HepG2 (cell line): ENCODE measurements at regions not wholly inside any gene's neighbourhood (a gene's known extent, or its start where the extent isn't known, plus 50 kb on each side); places are given as distances from the start of the nearest gene placed in this dataset.
A peak's percentile ranks its signal among the peaks of the same experiment; 100 is the strongest.

Experiments
- ATAC-seq: fragments of 200-7000 bp; cut with Tn5 transposase; 3 replicates; pipeline ENCODE4 v1.9.1; 2020; ENCODE audit warnings: mild to moderate bottlenecking, moderate library complexity
- BruUV-seq: library from RNA; stranded (reverse); fragments of 400-500 nt; replicated peaks from 2 replicates; lab custom pipeline; 2021; lab: Mats Ljungman, UMichigan
- CTCF ChIA-PET: fragments of 300-600 bp; formaldehyde crosslinking; extraction: SDS; loops from one replicate; lab custom pipeline; 2021; ENCODE audit warnings: low total read pairs, inconsistent platforms, low intra/inter-chr PET ratio; lab: Yijun Ruan, JAX
- POLR2A ChIA-PET: fragments of 350-600 bp; sonication (Branson Sonifier 250); formaldehyde crosslinking; loops from one replicate; lab custom pipeline; 2020; ENCODE audit warnings: antibody characterized with exemption, inconsistent platforms; lab: Yijun Ruan, JAX
- DNase-seq: peaks from one replicate; pipeline ENCODE4 v3.0.0-alpha.2; 2015; ENCODE audit warnings: low spot score
- FAIRE-seq: peaks from 3 replicates; lab custom pipeline; 2011; peaks lifted over from hg19 to GRCh38; lab: Jason Lieb, UNC
- H2AFZ ChIP-seq: one replicate; pipeline ENCODE4 v1.6.1; 2011; ENCODE audit warnings: low read length, inconsistent platforms
- H3K27ac ChIP-seq: fragments of 300-600 bp; 3 replicates; pipeline ENCODE4 v1.8.0; 2011; ENCODE audit warnings: mixed run types, mild to moderate bottlenecking, mixed read lengths, low read length, inconsistent platforms; ENCODE audit not compliant: insufficient read depth; ENCODE audit errors: extremely low read length
- H3K27me3 ChIP-seq, 2 experiments: fragments of 200-600 bp in 1 of 2; 2 replicates in 1 of 2; 3 replicates in 1 of 2; pipeline versions ENCODE4 v1.6.0 to v1.8.0; 2011; ENCODE audit warnings: low read length in 2 of 2, mild to moderate bottlenecking in 2 of 2, moderate library complexity in 2 of 2, inconsistent platforms in 1 of 2; ENCODE audit not compliant: insufficient read depth in 2 of 2, control insufficient read depth in 1 of 2
- H3K36me3 ChIP-seq, 2 experiments: fragments of 200-600 bp in 1 of 2; replicated peaks in 1 of 2; 2 replicates in 1 of 2; 3 replicates in 1 of 2; pipeline versions ENCODE4 v1.5.1 to v1.8.0; 2011; ENCODE audit warnings: low read length in 2 of 2, inconsistent platforms in 1 of 2; ENCODE audit not compliant: insufficient read depth in 2 of 2, control insufficient read depth in 1 of 2
- H3K4me1 ChIP-seq: 2 replicates; pipeline ENCODE4 v1.5.1; 2012; ENCODE audit warnings: low read length, inconsistent platforms; ENCODE audit not compliant: insufficient read depth
- H3K4me2 ChIP-seq: 2 replicates; pipeline ENCODE4 v1.6.0; 2011; ENCODE audit warnings: low read depth, low read length, inconsistent platforms
- H3K4me3 ChIP-seq, 3 experiments: fragments of 200-600 bp in 1 of 3; sonication (generic), shearing (Covaris generic) in 1 of 3; replicated peaks in 1 of 3; 2 replicates each; pipeline ENCODE4 v1.5.1; 2011 to 2016; ENCODE audit warnings: low read length in 3 of 3, inconsistent platforms in 2 of 3, low read depth in 2 of 3, mild to moderate bottlenecking in 2 of 3, control low read depth in 1 of 3, mixed read lengths in 1 of 3; ENCODE audit not compliant: insufficient read depth in 1 of 3
- H3K79me2 ChIP-seq: one replicate; pipeline ENCODE4 v1.6.1; 2011; ENCODE audit warnings: low read length, inconsistent platforms; ENCODE audit not compliant: insufficient read depth
- H3K9ac ChIP-seq: 2 replicates; pipeline ENCODE4 v1.6.0; 2011; ENCODE audit warnings: mild to moderate bottlenecking, low read depth, low read length, inconsistent platforms; ENCODE audit not compliant: insufficient read depth
- H3K9me3 ChIP-seq: 2 replicates; pipeline ENCODE4 v1.5.1; 2012; ENCODE audit warnings: mild to moderate bottlenecking, low read length
- H4K20me1 ChIP-seq: 2 replicates; pipeline ENCODE4 v1.6.0; 2011; ENCODE audit warnings: inconsistent platforms, mild to moderate bottlenecking, low read length, moderate library complexity; ENCODE audit not compliant: insufficient read depth
- ATF7 ChIP-seq, 2 experiments: fragments of 450-650 bp in 1 of 2; sonication (generic) in 1 of 2; formaldehyde crosslinking in 1 of 2; IDR thresholded peaks; 2 replicates each; pipeline versions ENCODE4 v1.4.0 to v1.6.1; 2016 to 2020; ENCODE audit warnings: antibody characterized with exemption in 1 of 2, mild to moderate bottlenecking in 1 of 2, missing genetic modification reagents in 1 of 2
- FOXO1 ChIP-seq: sonication (generic); formaldehyde crosslinking; IDR thresholded peaks from 2 replicates; pipeline ENCODE4 v1.4.0; 2020; ENCODE audit warnings: missing genetic modification reagents
- KLF9 ChIP-seq: IDR thresholded peaks from 2 replicates; pipeline ENCODE4 v1.6.1; 2016; ENCODE audit warnings: low read depth
- MAFF ChIP-seq: IDR thresholded peaks from 2 replicates; pipeline ENCODE4 v1.6.1; 2011; ENCODE audit warnings: low read depth, low read length, improper control_type of control experiment
- MAFK ChIP-seq, 2 experiments: IDR thresholded peaks in 1 of 2; conservative IDR thresholded peaks in 1 of 2; 2 replicates each; pipeline ENCODE4 v1.6.1; 2011; ENCODE audit warnings: improper control_type of control experiment in 2 of 2, low read length in 2 of 2
- RBFOX2 ChIP-seq: fragments of 200-400 bp; formaldehyde crosslinking; IDR thresholded peaks from 2 replicates; pipeline ENCODE4 v1.6.1; 2017; ENCODE audit warnings: low read depth, mild to moderate bottlenecking, low read length
- RFXAP ChIP-seq: sonication (generic); formaldehyde crosslinking; IDR thresholded peaks from 2 replicates; pipeline ENCODE4 v1.4.0; 2020; ENCODE audit warnings: missing genetic modification reagents, borderline replicate concordance
- YEATS2 ChIP-seq: sonication (generic); formaldehyde crosslinking; IDR thresholded peaks from 2 replicates; pipeline ENCODE4 v1.4.0; 2020; ENCODE audit warnings: missing genetic modification reagents, borderline replicate concordance
- ZNF446 ChIP-seq: sonication (generic); formaldehyde crosslinking; IDR thresholded peaks from 2 replicates; pipeline ENCODE4 v1.5.0; 2020; ENCODE audit warnings: mild to moderate bottlenecking, missing genetic modification reagents
- WGBS: methylation state at CpG from one replicate; pipeline ENCODE4 v1.1.6; 2017; ENCODE audit warnings: low lambda C conversion rate; 5-methylcytosine and 5-hydroxymethylcytosine counted together
- in situ Hi-C: cut with HindIII; loops from 2 replicates; pipeline ENCODE4 v1.10.0; 2017; ENCODE audit warnings: low pct_unique_long_range_greater_than_20kb; ENCODE audit not compliant: extremely low pct_ligation_motif_present
- intact Hi-C: fragments of 100-400 bp; cut with micrococcal nuclease; formaldehyde crosslinking; loops from one replicate; pipeline ENCODE4 v1.10.0; 2022; ENCODE audit not compliant: unreplicated experiment
- TF ChIP-seq, protein P1 (sequence below): sonication (generic); formaldehyde crosslinking; IDR thresholded peaks from 2 replicates; pipeline ENCODE4 v1.4.0; 2020; ENCODE audit warnings: mild to moderate bottlenecking, missing genetic modification reagents
- TF ChIP-seq, protein P2 (sequence below): sonication (generic); formaldehyde crosslinking; IDR thresholded peaks from 2 replicates; pipeline ENCODE4 v1.8.0; 2023; ENCODE audit warnings: mild to moderate bottlenecking, missing genetic modification reagents
- TF ChIP-seq, protein P3 (sequence below): sonication (generic); formaldehyde crosslinking; IDR thresholded peaks from 2 replicates; pipeline ENCODE4 v1.5.1; 2020; ENCODE audit warnings: mild to moderate bottlenecking, moderate library complexity, missing genetic modification reagents
- TF ChIP-seq, protein P4 (sequence below): sonication (generic); formaldehyde crosslinking; IDR thresholded peaks from 2 replicates; pipeline ENCODE4 v1.4.0; 2020; ENCODE audit warnings: missing genetic modification reagents

DNA sequence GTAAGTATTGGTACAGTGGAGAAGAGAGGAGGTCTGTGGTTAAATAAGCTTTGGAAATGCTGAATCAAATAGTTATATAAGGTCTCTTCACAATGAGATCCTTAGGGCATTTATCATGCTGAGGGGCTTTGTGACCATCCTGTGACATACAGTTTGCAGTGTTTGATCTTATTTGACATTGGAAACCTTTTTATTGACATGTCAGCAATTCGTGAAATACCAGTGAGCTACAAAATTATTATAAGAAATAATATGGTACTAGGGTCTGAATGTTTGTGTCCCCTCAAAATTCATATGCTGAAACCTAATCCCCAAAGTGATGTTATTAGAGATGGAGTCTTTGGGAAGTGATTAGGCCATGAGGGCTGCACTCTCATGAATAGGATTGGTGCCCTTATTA is 98.4 kb downstream of the MID1IP1 start:
- ATAC-seq (no peak), FAIRE-seq (no peak), DNase-seq (no peak)
- BruUV-seq: no TSS peak
- Histone ChIP-seq H2AFZ (no peak overlapping the region), H3K36me3 (no peaks in the 10 kb centered on the region), H3K4me1 (no peaks in the 10 kb centered on the region), H3K4me3 (no peak overlapping the region), H4K20me1 (no peaks in the 10 kb centered on the region), H3K9ac (no peak overlapping the region), H3K27me3 (no peaks in the 10 kb centered on the region), H3K27ac (no peak overlapping the region), H3K9me3 (no peaks in the 10 kb centered on the region), H3K79me2 (no peaks in the 10 kb centered on the region), H3K4me2 (no peak overlapping the region)
- POLR2A ChIA-PET: no interaction called here
- intact Hi-C loops: no loop called here
- 0% methylated on average over 1 of the region's 1 CpG for WGBS
- CTCF ChIA-PET: no interaction called here
- in situ Hi-C loops: no loop called here
- TF ChIP-seq YEATS2 (CRISPR knock-in tag) (no peak), MAFF (peak; percentile 59), MAFK (conservative IDR thresholded peaks at IDR 0.05 in 1 of 2, IDR thresholded peaks at IDR 0.05 in 1 of 2; ENCODE audit: low read length in 2 of 2) (peak; percentile 44 to 74; a peak in 3 of 4 replicates), RFXAP (CRISPR knock-in tag) (no peak), ZNF446 (CRISPR knock-in tag) (no peak), RBFOX2 (no peak), FOXO1 (CRISPR knock-in tag) (no peak), ATF7 (IDR thresholded peaks at IDR 0.05) (no peak), ATF7 (CRISPR knock-in tag; IDR thresholded peaks at IDR 0.05) (no peak), KLF9 (CRISPR knock-in tag) (no peak)
- TF ChIP-seq, protein P1, sequence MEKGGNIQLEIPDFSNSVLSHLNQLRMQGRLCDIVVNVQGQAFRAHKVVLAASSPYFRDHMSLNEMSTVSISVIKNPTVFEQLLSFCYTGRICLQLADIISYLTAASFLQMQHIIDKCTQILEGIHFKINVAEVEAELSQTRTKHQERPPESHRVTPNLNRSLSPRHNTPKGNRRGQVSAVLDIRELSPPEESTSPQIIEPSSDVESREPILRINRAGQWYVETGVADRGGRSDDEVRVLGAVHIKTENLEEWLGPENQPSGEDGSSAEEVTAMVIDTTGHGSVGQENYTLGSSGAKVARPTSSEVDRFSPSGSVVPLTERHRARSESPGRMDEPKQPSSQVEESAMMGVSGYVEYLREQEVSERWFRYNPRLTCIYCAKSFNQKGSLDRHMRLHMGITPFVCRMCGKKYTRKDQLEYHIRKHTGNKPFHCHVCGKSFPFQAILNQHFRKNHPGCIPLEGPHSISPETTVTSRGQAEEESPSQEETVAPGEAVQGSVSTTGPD (CRISPR knock-in tag): no peak
- TF ChIP-seq, protein P2, sequence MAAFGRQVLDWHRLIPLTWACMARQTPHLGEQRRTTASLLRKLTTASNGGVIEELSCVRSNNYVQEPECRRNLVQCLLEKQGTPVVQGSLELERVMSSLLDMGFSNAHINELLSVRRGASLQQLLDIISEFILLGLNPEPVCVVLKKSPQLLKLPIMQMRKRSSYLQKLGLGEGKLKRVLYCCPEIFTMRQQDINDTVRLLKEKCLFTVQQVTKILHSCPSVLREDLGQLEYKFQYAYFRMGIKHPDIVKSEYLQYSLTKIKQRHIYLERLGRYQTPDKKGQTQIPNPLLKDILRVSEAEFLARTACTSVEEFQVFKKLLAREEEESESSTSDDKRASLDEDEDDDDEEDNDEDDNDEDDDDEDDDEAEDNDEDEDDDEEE (CRISPR knock-in tag): no peak
- TF ChIP-seq, protein P3, sequence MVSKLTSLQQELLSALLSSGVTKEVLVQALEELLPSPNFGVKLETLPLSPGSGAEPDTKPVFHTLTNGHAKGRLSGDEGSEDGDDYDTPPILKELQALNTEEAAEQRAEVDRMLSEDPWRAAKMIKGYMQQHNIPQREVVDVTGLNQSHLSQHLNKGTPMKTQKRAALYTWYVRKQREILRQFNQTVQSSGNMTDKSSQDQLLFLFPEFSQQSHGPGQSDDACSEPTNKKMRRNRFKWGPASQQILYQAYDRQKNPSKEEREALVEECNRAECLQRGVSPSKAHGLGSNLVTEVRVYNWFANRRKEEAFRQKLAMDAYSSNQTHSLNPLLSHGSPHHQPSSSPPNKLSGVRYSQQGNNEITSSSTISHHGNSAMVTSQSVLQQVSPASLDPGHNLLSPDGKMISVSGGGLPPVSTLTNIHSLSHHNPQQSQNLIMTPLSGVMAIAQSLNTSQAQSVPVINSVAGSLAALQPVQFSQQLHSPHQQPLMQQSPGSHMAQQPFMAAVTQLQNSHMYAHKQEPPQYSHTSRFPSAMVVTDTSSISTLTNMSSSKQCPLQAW (CRISPR knock-in tag): no peak
- TF ChIP-seq, protein P4, sequence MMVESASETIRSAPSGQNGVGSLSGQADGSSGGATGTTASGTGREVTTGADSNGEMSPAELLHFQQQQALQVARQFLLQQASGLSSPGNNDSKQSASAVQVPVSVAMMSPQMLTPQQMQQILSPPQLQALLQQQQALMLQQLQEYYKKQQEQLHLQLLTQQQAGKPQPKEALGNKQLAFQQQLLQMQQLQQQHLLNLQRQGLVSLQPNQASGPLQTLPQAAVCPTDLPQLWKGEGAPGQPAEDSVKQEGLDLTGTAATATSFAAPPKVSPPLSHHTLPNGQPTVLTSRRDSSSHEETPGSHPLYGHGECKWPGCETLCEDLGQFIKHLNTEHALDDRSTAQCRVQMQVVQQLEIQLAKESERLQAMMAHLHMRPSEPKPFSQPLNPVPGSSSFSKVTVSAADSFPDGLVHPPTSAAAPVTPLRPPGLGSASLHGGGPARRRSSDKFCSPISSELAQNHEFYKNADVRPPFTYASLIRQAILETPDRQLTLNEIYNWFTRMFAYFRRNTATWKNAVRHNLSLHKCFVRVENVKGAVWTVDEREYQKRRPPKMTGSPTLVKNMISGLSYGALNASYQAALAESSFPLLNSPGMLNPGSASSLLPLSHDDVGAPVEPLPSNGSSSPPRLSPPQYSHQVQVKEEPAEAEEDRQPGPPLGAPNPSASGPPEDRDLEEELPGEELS: no peak
- TF ChIP-seq, all 625 proteins: peak for 2
